ENCODE measurements at regions not wholly inside any gene's neighbourhood (a gene's known extent, or its start where the extent isn't known, plus 50 kb on each side); places are given as distances from the start of the nearest gene placed in this dataset.

DNA sequence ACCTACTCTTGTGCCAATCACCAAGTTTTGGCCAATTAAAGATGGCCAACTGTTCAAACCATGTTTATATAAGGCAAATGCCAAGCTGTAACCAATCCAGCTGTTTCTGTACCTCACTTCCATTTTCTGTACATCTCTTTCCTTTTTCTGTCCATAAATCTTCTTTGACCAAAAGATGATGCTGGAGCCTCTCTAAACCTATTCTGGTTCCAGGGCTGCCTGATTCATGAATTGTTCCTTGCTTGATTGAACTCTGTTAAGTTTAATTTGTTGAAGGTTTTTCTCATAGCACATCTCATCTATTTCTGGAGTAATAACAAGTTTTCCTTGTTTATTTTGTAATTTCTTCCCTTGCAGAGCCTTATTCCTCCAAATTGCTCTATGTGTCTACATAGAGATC is 115.3 kb upstream of the SMAD3 start:
- no peaks in the 10 kb centered on the region for H3K9me3 ChIP-seq (ENCODE audit: insufficient read depth in 2 of 2, low read depth in 1 of 2, low read length in 1 of 2)
- H3K23ac ChIP-seq (ENCODE audit: insufficient read length) = no peak overlapping the region
- ChIA-PET POLR2A (ENCODE audit: partially characterized antibody) (interaction anchor here (1.6 kb wide), 1 partner anchor 88 kb away, joined by 3 read pairs; no protein-coding TSS in a partner anchor), CTCF (ENCODE audit: partially characterized antibody) (interaction anchor here (0.7 to 9.5 kb wide), 10 partner anchors 9 to 350 kb away, joined by 3 to 125 read pairs (median 4); no protein-coding TSS in a partner anchor)
- no peak overlapping the region for H2BK120ac ChIP-seq (replicated peaks; ENCODE audit: low read depth, low read length)
- H2BK5ac ChIP-seq (ENCODE audit: low read depth, low read length) = no peak overlapping the region
- H4K91ac ChIP-seq (replicated peaks; ENCODE audit: insufficient read length, low read length) = no peak overlapping the region
- no peak for TF ChIP-seq NANOG (IDR thresholded peaks at IDR 0.05; ENCODE audit: insufficient read depth, low read depth, low read length, poor library complexity, severe bottlenecking)
- no peak for TF ChIP-seq RXRA (IDR thresholded peaks at IDR 0.05; ENCODE audit: insufficient read depth, low read depth, low read length)
- TF ChIP-seq ZNF274 (IDR thresholded peaks at IDR 0.05; ENCODE audit: borderline replicate concordance, extremely low read depth, low read length) = no peak
- no peak for TF ChIP-seq RFX5 (IDR thresholded peaks at IDR 0.05; ENCODE audit: borderline replicate concordance, low read depth, low read length)
- no peak for TF ChIP-seq SP4 (IDR thresholded peaks at IDR 0.05; ENCODE audit: low read length)
- TF ChIP-seq, protein P1, sequence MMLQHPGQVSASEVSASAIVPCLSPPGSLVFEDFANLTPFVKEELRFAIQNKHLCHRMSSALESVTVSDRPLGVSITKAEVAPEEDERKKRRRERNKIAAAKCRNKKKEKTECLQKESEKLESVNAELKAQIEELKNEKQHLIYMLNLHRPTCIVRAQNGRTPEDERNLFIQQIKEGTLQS (IDR thresholded peaks at IDR 0.05; ENCODE audit: insufficient read depth, low read depth, low read length) = no peak
- TF ChIP-seq SIN3A (conservative IDR thresholded peaks at IDR 0.05 in 1 of 2, IDR thresholded peaks at IDR 0.05 in 1 of 2; ENCODE audit: low read depth in 1 of 2, low read length in 2 of 2) = no peak
- TF ChIP-seq, protein P2, sequence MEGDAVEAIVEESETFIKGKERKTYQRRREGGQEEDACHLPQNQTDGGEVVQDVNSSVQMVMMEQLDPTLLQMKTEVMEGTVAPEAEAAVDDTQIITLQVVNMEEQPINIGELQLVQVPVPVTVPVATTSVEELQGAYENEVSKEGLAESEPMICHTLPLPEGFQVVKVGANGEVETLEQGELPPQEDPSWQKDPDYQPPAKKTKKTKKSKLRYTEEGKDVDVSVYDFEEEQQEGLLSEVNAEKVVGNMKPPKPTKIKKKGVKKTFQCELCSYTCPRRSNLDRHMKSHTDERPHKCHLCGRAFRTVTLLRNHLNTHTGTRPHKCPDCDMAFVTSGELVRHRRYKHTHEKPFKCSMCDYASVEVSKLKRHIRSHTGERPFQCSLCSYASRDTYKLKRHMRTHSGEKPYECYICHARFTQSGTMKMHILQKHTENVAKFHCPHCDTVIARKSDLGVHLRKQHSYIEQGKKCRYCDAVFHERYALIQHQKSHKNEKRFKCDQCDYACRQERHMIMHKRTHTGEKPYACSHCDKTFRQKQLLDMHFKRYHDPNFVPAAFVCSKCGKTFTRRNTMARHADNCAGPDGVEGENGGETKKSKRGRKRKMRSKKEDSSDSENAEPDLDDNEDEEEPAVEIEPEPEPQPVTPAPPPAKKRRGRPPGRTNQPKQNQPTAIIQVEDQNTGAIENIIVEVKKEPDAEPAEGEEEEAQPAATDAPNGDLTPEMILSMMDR (IDR thresholded peaks at IDR 0.05; ENCODE audit: control extremely low read depth in 1 of 3, insufficient read depth in 1 of 3, low read depth in 1 of 3, low read length in 3 of 3) = no peak
- TF ChIP-seq PHF8 (conservative IDR thresholded peaks at IDR 0.05; ENCODE audit: low read depth, low read length) = no peak
- no peak for TF ChIP-seq TCF12 (IDR thresholded peaks at IDR 0.05; ENCODE audit: low read depth, low read length)
- TF ChIP-seq CHD2 (IDR thresholded peaks at IDR 0.05; ENCODE audit: low read length) = no peak
- no peak for TF ChIP-seq POLR2A (IDR thresholded peaks at IDR 0.05; ENCODE audit: control extremely low read depth in 1 of 2, low read depth in 2 of 2, low read length in 2 of 2)
- no peak for TF ChIP-seq CREB1 (IDR thresholded peaks at IDR 0.05)
- no peaks in the 10 kb centered on the region; a peak in 1 of 7 replicates for H3K27me3 ChIP-seq (replicated peaks in 1 of 4; ENCODE audit: control insufficient read depth in 3 of 4, extremely low read depth in 1 of 4, insufficient read depth in 3 of 4, low read length in 3 of 4)
- H2BK15ac ChIP-seq (ENCODE audit: low read length) = no peak overlapping the region
- no peak overlapping the region for H2BK12ac ChIP-seq (ENCODE audit: low read depth, low read length)
- no peaks in the 10 kb centered on the region for H3K36me3 ChIP-seq (ENCODE audit: control insufficient read depth in 2 of 4, insufficient read depth in 4 of 4, low read length in 3 of 4)
- no peak for FAIRE-seq
- H3K79me1 ChIP-seq (ENCODE audit: low read depth, low read length) = no peaks in the 10 kb centered on the region
- H2AFZ ChIP-seq (ENCODE audit: low read length) = no peak overlapping the region
- no peak overlapping the region for H2BK20ac ChIP-seq (ENCODE audit: low read length)
- H3K4me3 ChIP-seq (ENCODE audit: extremely low read depth in 1 of 4, insufficient read depth in 2 of 4, low read depth in 3 of 4, low read length in 4 of 4) = no peak overlapping the region
- no peaks in the 10 kb centered on the region for H4K20me1 ChIP-seq (replicated peaks in 1 of 2; ENCODE audit: control insufficient read depth in 1 of 2, insufficient read depth in 2 of 2, low read length in 2 of 2)
- no peak overlapping the region for H4K8ac ChIP-seq (ENCODE audit: extremely low read depth, insufficient read depth, low read length)
- H3K9ac ChIP-seq (replicated peaks in 1 of 4; ENCODE audit: extremely low read depth in 1 of 4, low read depth in 3 of 4, low read length in 3 of 4) = no peak overlapping the region
- H3K56ac ChIP-seq (replicated peaks; ENCODE audit: insufficient read length, low read depth, low read length) = no peak overlapping the region
- no peak overlapping the region for H4K5ac ChIP-seq (ENCODE audit: insufficient read length, low read depth, low read length)
- no peak overlapping the region for H3K4ac ChIP-seq (replicated peaks; ENCODE audit: insufficient read length, low read depth, low read length)
- no peak overlapping the region for H3K14ac ChIP-seq (ENCODE audit: insufficient read length)
- H2AK5ac ChIP-seq (ENCODE audit: low read depth, low read length) = no peak overlapping the region
- no peak overlapping the region for H3K27ac ChIP-seq (ENCODE audit: low read depth, low read length)
- no peak overlapping the region for H3K4me2 ChIP-seq (ENCODE audit: insufficient read depth in 1 of 2, low read depth in 2 of 2, low read length in 2 of 2)
- H3K23me2 ChIP-seq (ENCODE audit: low read depth, low read length) = no peaks in the 10 kb centered on the region
- no peak for DNase-seq (ENCODE audit: low read depth in 1 of 2, low spot score in 2 of 2)
- H3K18ac ChIP-seq (ENCODE audit: extremely low read depth, low read length) = no peak overlapping the region
- H3K79me2 ChIP-seq (ENCODE audit: control insufficient read depth in 1 of 2, insufficient read depth in 2 of 2, low read length in 2 of 2) = no peaks in the 10 kb centered on the region
- no peaks in the 10 kb centered on the region for H3K4me1 ChIP-seq (replicated peaks in 1 of 4; ENCODE audit: control insufficient read depth in 3 of 4, insufficient read depth in 4 of 4, low read length in 3 of 4)
